Peyer's patch (tissue), 4 donors: ENCODE measurements at regions not wholly inside any gene's neighbourhood (a gene's known extent, or its start where the extent isn't known, plus 50 kb on each side); places are given as distances from the start of the nearest gene placed in this dataset.
"Not testable (repeated sequence)": the region's sequence is repeated elsewhere in the genome, so short reads cannot be mapped to it uniquely, and the experiment has no call there.

ENCODE experiments used
- DNase-seq, 3 donors: peaks; one replicate each; pipeline ENCODE4 v3.0.0-alpha.2; 2017 to 2019
- H3K27ac ChIP-seq, 4 donors: fragments of 200-600 bp; sonication (generic); one replicate each; pipeline ENCODE4 v1.5.1; 2016 to 2019
- H3K27me3 ChIP-seq, 2 donors: fragments of 200-600 bp; sonication (generic); one replicate each; pipeline ENCODE4 v1.5.1; 2019
- H3K36me3 ChIP-seq, 3 donors: fragments of 200-600 bp; sonication (generic); one replicate each; pipeline ENCODE4 v1.5.1; 2016 to 2019
- H3K4me1 ChIP-seq, 4 donors: fragments of 200-600 bp; sonication (generic); one replicate each; pipeline ENCODE4 v1.5.1; 2016 to 2019
- H3K4me3 ChIP-seq, 4 donors: fragments of 200-600 bp; sonication (generic); 1 replicate in 3 of 4; 2 replicates in 1 of 4; pipeline ENCODE4 v1.5.1; 2016 to 2019; ENCODE audit warnings: mild to moderate bottlenecking in 1 of 4
- H3K9me3 ChIP-seq, 4 donors: fragments of 200-600 bp; sonication (generic); one replicate each; pipeline ENCODE4 v1.5.1; 2016 to 2019; ENCODE audit warnings: mild to moderate bottlenecking in 1 of 4
- POLR2A ChIP-seq, 2 donors: fragments of 450-650 bp; IDR thresholded peaks; one replicate each; pipeline ENCODE4 v1.5.1; 2017; ENCODE audit warnings: antibody characterized with exemption in 2 of 2, mild to moderate bottlenecking in 2 of 2, moderate library complexity in 2 of 2
- TF ChIP-seq, protein P1 (sequence below), 6 experiments: fragments of 450-650 bp in 4 of 6; fragments of 200-600 bp in 2 of 6; sonication (generic) in 1 of 6; IDR thresholded peaks; one replicate each; pipeline ENCODE4 v1.5.1; 2017 to 2019; ENCODE audit warnings: antibody characterized with exemption in 6 of 6, mild to moderate bottlenecking in 3 of 6, moderate library complexity in 1 of 6

GRCh38 chr10:60525716-60526585 lies 136.3 kb upstream of the ANK3 start:
- no peak overlapping the region for H3K4me3 ChIP-seq
- no peak overlapping the region for H3K27ac ChIP-seq
- H3K36me3 ChIP-seq: no peaks in the 10 kb centered on the region
- DNase-seq: no peak
- H3K27me3 ChIP-seq: no peaks in the 10 kb centered on the region
- H3K9me3 ChIP-seq: no peaks in the 10 kb centered on the region
- H3K4me1 ChIP-seq: no peaks in the 10 kb centered on the region
- TF ChIP-seq, protein P1, sequence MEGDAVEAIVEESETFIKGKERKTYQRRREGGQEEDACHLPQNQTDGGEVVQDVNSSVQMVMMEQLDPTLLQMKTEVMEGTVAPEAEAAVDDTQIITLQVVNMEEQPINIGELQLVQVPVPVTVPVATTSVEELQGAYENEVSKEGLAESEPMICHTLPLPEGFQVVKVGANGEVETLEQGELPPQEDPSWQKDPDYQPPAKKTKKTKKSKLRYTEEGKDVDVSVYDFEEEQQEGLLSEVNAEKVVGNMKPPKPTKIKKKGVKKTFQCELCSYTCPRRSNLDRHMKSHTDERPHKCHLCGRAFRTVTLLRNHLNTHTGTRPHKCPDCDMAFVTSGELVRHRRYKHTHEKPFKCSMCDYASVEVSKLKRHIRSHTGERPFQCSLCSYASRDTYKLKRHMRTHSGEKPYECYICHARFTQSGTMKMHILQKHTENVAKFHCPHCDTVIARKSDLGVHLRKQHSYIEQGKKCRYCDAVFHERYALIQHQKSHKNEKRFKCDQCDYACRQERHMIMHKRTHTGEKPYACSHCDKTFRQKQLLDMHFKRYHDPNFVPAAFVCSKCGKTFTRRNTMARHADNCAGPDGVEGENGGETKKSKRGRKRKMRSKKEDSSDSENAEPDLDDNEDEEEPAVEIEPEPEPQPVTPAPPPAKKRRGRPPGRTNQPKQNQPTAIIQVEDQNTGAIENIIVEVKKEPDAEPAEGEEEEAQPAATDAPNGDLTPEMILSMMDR (IDR thresholded peaks at IDR 0.05): no peak
- no peak for TF ChIP-seq POLR2A (IDR thresholded peaks at IDR 0.05)

GRCh38 chr10:60524541-60524940 lies 134.9 kb upstream of the ANK3 start:
- no peaks in the 10 kb centered on the region for H3K27me3 ChIP-seq
- H3K9me3 ChIP-seq: no peaks in the 10 kb centered on the region
- no peak overlapping the region for H3K27ac ChIP-seq
- H3K4me3 ChIP-seq: no peak overlapping the region
- TF ChIP-seq, protein P1 (IDR thresholded peaks at IDR 0.05): no peak
- TF ChIP-seq POLR2A (IDR thresholded peaks at IDR 0.05): no peak
- H3K36me3 ChIP-seq: no peaks in the 10 kb centered on the region
- H3K4me1 ChIP-seq: no peaks in the 10 kb centered on the region
- no peak for DNase-seq

- H3K4me1 ChIP-seq, DNase-seq: not testable (repeated sequence)
Measured at GRCh38 chr10:60523371-60523770, 133.7 kb upstream of the ANK3 start.

DNA sequence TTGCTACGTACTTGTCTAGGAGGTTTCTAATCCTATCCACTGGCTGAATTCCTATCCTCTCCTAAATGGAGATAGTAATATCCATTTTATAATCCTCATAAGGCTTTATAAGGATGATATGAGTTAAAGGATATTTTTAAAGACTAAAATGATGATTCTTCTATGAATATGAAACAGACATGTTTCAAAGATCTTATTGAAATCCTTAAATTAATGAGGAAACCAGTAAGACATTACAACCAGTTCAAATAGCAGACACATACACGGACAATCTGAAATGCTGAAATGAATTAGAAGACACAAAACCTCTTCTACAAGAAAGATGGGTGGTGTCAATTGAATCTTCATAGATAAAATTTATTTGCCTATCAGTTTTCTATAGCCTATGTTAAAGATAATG lies 132.9 kb upstream of the ANK3 start:
- no peaks in the 10 kb centered on the region for H3K4me1 ChIP-seq
- H3K27me3 ChIP-seq: no peaks in the 10 kb centered on the region
- no peak for DNase-seq
- H3K36me3 ChIP-seq: no peaks in the 10 kb centered on the region
- TF ChIP-seq POLR2A (IDR thresholded peaks at IDR 0.05): no peak
- TF ChIP-seq, protein P1 (IDR thresholded peaks at IDR 0.05): no peak
- H3K27ac ChIP-seq: no peak overlapping the region
- H3K4me3 ChIP-seq: no peak overlapping the region
- H3K9me3 ChIP-seq: no peaks in the 10 kb centered on the region

More at GRCh38 chr10:60523371-60523770, 133.7 kb upstream of the ANK3 start:
- H3K36me3 ChIP-seq, H3K27me3 ChIP-seq, H3K9me3 ChIP-seq, H3K4me3 ChIP-seq, H3K27ac ChIP-seq: not testable (repeated sequence)

DNA sequence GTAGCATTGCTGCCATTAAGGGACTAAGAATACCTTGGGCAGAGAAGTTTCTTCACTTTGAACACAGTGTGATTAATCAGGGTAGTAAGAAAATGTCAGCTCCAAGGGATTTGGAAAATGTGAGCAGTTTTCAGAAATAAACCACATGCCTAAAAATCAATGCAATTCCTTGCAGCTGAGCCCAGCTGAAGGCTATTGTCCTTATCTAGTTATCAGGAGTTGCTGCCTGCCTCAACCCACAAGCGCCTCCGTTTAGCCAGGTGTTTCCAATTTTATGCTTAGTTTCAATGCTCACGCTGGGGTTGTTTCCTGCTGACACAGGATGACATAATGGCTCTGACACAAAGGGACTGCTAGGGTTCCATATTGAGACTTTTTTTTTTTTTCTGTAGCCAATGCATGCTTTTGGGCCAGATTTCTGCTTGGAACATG lies 132.3 kb upstream of the ANK3 start:
- no peaks in the 10 kb centered on the region for H3K9me3 ChIP-seq
- no peak for DNase-seq
- no peaks in the 10 kb centered on the region for H3K4me1 ChIP-seq
- no peaks in the 10 kb centered on the region for H3K36me3 ChIP-seq
- H3K27ac ChIP-seq: no peak overlapping the region
- TF ChIP-seq POLR2A (IDR thresholded peaks at IDR 0.05): no peak
- TF ChIP-seq, protein P1 (IDR thresholded peaks at IDR 0.05): no peak
- H3K4me3 ChIP-seq: no peak overlapping the region
- no peaks in the 10 kb centered on the region for H3K27me3 ChIP-seq

DNA sequence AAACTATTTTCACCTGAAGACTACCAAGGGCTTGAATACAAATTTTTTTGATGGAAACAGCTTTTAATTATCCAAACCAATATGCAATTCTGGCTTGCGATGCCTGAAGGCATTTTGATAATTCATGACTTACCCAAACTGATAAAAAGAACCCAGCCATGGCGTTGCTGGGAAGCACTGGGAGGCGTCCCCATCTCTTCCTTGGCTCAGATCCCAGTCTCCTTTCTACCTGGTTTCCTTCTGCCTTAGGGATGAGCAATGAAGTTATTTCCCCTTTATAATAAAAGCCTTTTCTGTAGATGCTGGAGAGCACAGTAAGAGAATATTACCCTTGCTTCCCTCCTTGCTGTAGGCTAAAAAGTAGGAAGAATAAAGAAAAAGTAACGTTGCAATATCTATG lies 129.1 kb upstream of the ANK3 start:
- Histone ChIP-seq H3K27me3 (no peaks in the 10 kb centered on the region), H3K9me3 (no peaks in the 10 kb centered on the region), H3K36me3 (no peaks in the 10 kb centered on the region), H3K4me1 (no peaks in the 10 kb centered on the region), H3K4me3 (no peak overlapping the region), H3K27ac (no peak overlapping the region)
- no peak for DNase-seq
- TF ChIP-seq POLR2A (IDR thresholded peaks at IDR 0.05): no peak
- TF ChIP-seq, protein P1 (IDR thresholded peaks at IDR 0.05): no peak
